Testis (tissue), 2 donors: ENCODE measurements at regions not wholly inside any gene's neighbourhood (a gene's known extent, or its start where the extent isn't known, plus 50 kb on each side); places are given as distances from the start of the nearest gene placed in this dataset.

ENCODE experiments used
- DNase-seq: peaks from one replicate; pipeline ENCODE4 v3.0.0-alpha.2; 2019
- H3K27ac ChIP-seq, 2 donors: fragments of 200-600 bp; sonication (generic); one replicate each; pipeline ENCODE4 v1.5.1; 2019
- H3K27me3 ChIP-seq: fragments of 200-600 bp; sonication (generic); one replicate; pipeline ENCODE4 v1.5.1; 2019
- H3K36me3 ChIP-seq: fragments of 200-600 bp; sonication (generic); one replicate; pipeline ENCODE4 v1.5.1; 2017; ENCODE audit warnings: low read depth; ENCODE audit errors: missing control alignments
- H3K4me1 ChIP-seq: fragments of 200-600 bp; sonication (generic); one replicate; pipeline ENCODE4 v1.5.1; 2019
- H3K4me3 ChIP-seq, 2 donors: fragments of 200-600 bp; sonication (generic); one replicate each; pipeline ENCODE4 v1.5.1; 2017 to 2019
- H3K9me3 ChIP-seq: fragments of 200-600 bp; sonication (generic); one replicate; pipeline ENCODE4 v1.5.1; 2017
- POLR2A ChIP-seq: fragments of 450-650 bp; IDR thresholded peaks from one replicate; pipeline ENCODE4 v1.6.1; 2017; ENCODE audit warnings: antibody characterized with exemption, mild to moderate bottlenecking, moderate library complexity
- WGBS, 2 donors: methylation state at CpG; one replicate each; pipeline ENCODE4 v1.1.5; 2018; 5-methylcytosine and 5-hydroxymethylcytosine counted together
- intact Hi-C: fragments of 100-400 bp; cut with DNase I; formaldehyde crosslinking; loops from one replicate; pipeline ENCODE4 v1.15.1; 2023; ENCODE audit warnings: low total_unique reads
- TF ChIP-seq, protein P1 (sequence below), 3 experiments: fragments of 450-650 bp in 2 of 3; fragments of 200-600 bp in 1 of 3; sonication (generic) in 1 of 3; IDR thresholded peaks; one replicate each; pipeline ENCODE4 v1.5.1; 2016 to 2019; ENCODE audit warnings: antibody characterized with exemption in 3 of 3, mild to moderate bottlenecking in 2 of 3, moderate library complexity in 1 of 3

DNA sequence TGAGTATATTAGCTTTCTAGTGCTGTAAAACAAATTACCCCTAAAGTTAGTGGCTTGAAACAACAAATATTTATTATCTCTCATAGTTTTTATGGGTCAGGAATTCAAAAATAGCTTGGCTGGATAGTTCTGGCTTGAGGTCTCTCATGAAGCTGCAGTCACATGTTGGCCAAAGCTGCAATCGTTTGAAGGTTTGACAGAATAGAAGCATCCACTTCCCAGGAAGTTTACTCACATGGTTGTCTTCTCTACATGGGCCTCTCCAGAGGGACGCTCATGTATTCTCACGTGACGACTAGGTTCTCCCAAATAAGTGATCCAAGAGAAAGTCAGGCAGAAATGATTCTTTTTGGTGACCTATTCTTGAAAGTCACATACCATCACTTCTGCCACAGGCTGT is 99.1 kb downstream of the NIBAN1 start:
- TF ChIP-seq, protein P1, sequence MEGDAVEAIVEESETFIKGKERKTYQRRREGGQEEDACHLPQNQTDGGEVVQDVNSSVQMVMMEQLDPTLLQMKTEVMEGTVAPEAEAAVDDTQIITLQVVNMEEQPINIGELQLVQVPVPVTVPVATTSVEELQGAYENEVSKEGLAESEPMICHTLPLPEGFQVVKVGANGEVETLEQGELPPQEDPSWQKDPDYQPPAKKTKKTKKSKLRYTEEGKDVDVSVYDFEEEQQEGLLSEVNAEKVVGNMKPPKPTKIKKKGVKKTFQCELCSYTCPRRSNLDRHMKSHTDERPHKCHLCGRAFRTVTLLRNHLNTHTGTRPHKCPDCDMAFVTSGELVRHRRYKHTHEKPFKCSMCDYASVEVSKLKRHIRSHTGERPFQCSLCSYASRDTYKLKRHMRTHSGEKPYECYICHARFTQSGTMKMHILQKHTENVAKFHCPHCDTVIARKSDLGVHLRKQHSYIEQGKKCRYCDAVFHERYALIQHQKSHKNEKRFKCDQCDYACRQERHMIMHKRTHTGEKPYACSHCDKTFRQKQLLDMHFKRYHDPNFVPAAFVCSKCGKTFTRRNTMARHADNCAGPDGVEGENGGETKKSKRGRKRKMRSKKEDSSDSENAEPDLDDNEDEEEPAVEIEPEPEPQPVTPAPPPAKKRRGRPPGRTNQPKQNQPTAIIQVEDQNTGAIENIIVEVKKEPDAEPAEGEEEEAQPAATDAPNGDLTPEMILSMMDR (IDR thresholded peaks at IDR 0.05), result no peak
- TF ChIP-seq POLR2A, result no peak
- H3K4me3 ChIP-seq, result no peak overlapping the region
- no peak for DNase-seq
- intact Hi-C loops, result no loop called here
- no peaks in the 10 kb centered on the region for H3K36me3 ChIP-seq
- no peaks in the 10 kb centered on the region for H3K27me3 ChIP-seq
- H3K9me3 ChIP-seq, result no peaks in the 10 kb centered on the region
- H3K4me1 ChIP-seq, result no peaks in the 10 kb centered on the region
- 81 to 83% methylated on average over 4 of the region's 4 CpGs for WGBS, 2 donors
- no peak overlapping the region for H3K27ac ChIP-seq

DNA sequence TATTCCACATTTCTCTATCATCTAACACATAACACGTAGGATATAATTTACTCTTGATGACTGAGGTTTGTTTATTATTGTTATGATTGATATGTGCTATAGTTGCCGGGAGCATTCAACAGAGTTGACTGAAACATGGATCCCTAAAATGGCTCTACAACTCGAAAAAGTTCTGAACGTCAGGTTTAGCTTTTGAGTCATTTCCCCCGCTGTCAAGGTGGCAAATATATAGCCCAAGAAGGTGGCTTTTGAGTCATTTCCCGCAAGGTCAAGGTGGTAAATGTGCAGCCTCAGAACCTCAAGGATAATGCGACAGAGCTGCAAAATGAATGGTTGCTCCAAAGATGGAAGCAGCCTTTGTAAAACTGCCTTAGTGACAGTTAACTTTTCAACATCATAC is 104.0 kb downstream of the NIBAN1 start:
- TF ChIP-seq, protein P1 (IDR thresholded peaks at IDR 0.05), result no peak
- TF ChIP-seq POLR2A, result no peak
- Histone ChIP-seq H3K36me3 (no peaks in the 10 kb centered on the region), H3K4me1 (no peaks in the 10 kb centered on the region), H3K27me3 (no peaks in the 10 kb centered on the region), H3K4me3 (no peak overlapping the region), H3K27ac (no peak overlapping the region), H3K9me3 (no peaks in the 10 kb centered on the region)
- DNase-seq, result no peak
- 78 to 81% methylated on average over 7 of the region's 7 CpGs for WGBS, 2 donors
- intact Hi-C loops, result no loop called here

- H3K36me3 ChIP-seq, result no peaks in the 10 kb centered on the region
- no peak for DNase-seq
- 75 to 87% methylated on average over 4 of the region's 4 CpGs for WGBS, 2 donors
- H3K27me3 ChIP-seq, result no peaks in the 10 kb centered on the region
- TF ChIP-seq, protein P1 (IDR thresholded peaks at IDR 0.05), result no peak
- no peak for TF ChIP-seq POLR2A
- H3K4me3 ChIP-seq, result no peak overlapping the region
- intact Hi-C loops, result no loop called here
- H3K27ac ChIP-seq, result no peak overlapping the region
- H3K9me3 ChIP-seq, result no peaks in the 10 kb centered on the region
- no peaks in the 10 kb centered on the region for H3K4me1 ChIP-seq
These were observed 106.2 kb downstream of the NIBAN1 start for GRCh38 chr1:184867866-184868689.

- 76 to 80% methylated on average over 6 of the region's 6 CpGs for WGBS, 2 donors
- no peaks in the 10 kb centered on the region for H3K4me1 ChIP-seq
- TF ChIP-seq, protein P1 (IDR thresholded peaks at IDR 0.05), result no peak
- no peak for TF ChIP-seq POLR2A
- no peaks in the 10 kb centered on the region for H3K27me3 ChIP-seq
- H3K9me3 ChIP-seq, result no peaks in the 10 kb centered on the region
- H3K4me3 ChIP-seq, result no peak overlapping the region
- no peaks in the 10 kb centered on the region for H3K36me3 ChIP-seq
- intact Hi-C loops, result no loop called here
- DNase-seq, result no peak
- H3K27ac ChIP-seq, result no peak overlapping the region
These were observed 107.1 kb downstream of the NIBAN1 start for GRCh38 chr1:184866991-184867788.
